Activated naive CD4-positive, alpha-beta T cell treated with anti-CD3 and anti-CD28 coated beads, Interleukin-2, amount 50 U/mL, for 24 hours (primary cell): ENCODE measurements at regions not wholly inside any gene's neighbourhood (a gene's known extent, or its start where the extent isn't known, plus 50 kb on each side); places are given as distances from the start of the nearest gene placed in this dataset.

Source experiments
- H3K27ac Mint-ChIP-seq: one replicate; pipeline ENCODE4 v1.8.0; 2021; ENCODE audit warnings: mild to moderate bottlenecking, mixed read lengths
- H3K27me3 Mint-ChIP-seq: one replicate; pipeline ENCODE4 v1.8.0; 2021; ENCODE audit warnings: mixed read lengths
- H3K36me3 Mint-ChIP-seq: one replicate; pipeline ENCODE4 v1.8.0; 2021; ENCODE audit warnings: mixed read lengths
- H3K4me1 Mint-ChIP-seq: one replicate; pipeline ENCODE4 v1.8.0; 2021; ENCODE audit warnings: mixed read lengths
- H3K4me3 Mint-ChIP-seq: one replicate; pipeline ENCODE4 v1.8.0; 2021; ENCODE audit warnings: mild to moderate bottlenecking, mixed read lengths
- H3K9me3 Mint-ChIP-seq: one replicate; pipeline ENCODE4 v1.8.0; 2021; ENCODE audit warnings: mixed read lengths

DNA sequence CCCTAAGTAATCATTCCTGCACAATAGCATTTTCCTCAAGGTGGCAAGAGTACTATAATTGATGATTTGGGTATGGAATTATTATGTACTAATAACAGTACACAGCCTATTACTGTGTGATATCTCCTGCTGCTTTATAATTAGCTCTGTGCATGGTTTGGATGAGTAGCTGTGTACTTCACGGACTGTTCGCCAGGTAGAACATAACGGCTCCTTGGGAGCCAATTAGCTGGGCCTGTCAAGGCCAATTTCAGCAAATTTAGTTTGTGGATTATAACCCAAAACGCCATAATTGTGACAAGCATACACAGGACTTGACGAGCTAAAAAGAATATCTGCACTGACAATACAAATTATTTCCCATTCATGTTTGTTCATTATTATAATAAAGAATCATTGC is 1584.2 kb downstream of the SLITRK1 start:
- no peaks in the 10 kb centered on the region for H3K27me3 Mint-ChIP-seq
- H3K9me3 Mint-ChIP-seq, result peaks cover 8% of the 10 kb centered on the region
- no peaks in the 10 kb centered on the region for H3K4me1 Mint-ChIP-seq
- H3K4me3 Mint-ChIP-seq, result no peak overlapping the region
- H3K36me3 Mint-ChIP-seq, result no peaks in the 10 kb centered on the region
- no peak overlapping the region for H3K27ac Mint-ChIP-seq

- peaks cover 8% of the 10 kb centered on the region for H3K9me3 Mint-ChIP-seq
- no peak overlapping the region for H3K4me3 Mint-ChIP-seq
- H3K27ac Mint-ChIP-seq, result no peak overlapping the region
- H3K4me1 Mint-ChIP-seq, result no peaks in the 10 kb centered on the region
- H3K36me3 Mint-ChIP-seq, result no peaks in the 10 kb centered on the region
- H3K27me3 Mint-ChIP-seq, result no peaks in the 10 kb centered on the region
Observed at GRCh38 chr13:82294226-82294625, 1588.0 kb downstream of the SLITRK1 start.

DNA sequence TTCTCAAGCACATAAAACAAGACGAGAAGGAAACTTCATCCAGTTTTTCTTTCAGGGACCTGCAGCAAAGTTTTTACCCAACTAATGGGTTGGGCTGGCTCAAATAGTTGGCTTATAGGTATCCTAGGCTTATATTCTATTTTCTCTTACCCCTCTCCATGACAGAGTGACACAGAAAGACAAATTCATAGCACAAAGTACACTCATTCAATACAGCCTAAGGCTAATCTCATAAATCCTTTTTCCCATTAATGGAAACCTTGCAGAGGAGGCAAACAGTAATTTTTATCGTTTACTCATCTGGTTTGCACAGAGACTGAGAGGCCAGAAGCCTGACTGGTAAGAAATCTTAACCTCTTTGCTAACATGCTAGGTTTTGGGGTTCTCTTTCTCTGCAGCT is 1589.9 kb downstream of the SLITRK1 start:
- Mint-ChIP-seq H3K4me3 (no peak overlapping the region), H3K9me3 (peaks cover 8% of the 10 kb centered on the region), H3K27ac (no peak overlapping the region), H3K4me1 (no peaks in the 10 kb centered on the region), H3K36me3 (no peaks in the 10 kb centered on the region), H3K27me3 (no peaks in the 10 kb centered on the region)

- H3K27me3 Mint-ChIP-seq, result no peaks in the 10 kb centered on the region
- no peaks in the 10 kb centered on the region for H3K4me1 Mint-ChIP-seq
- no peak overlapping the region for H3K27ac Mint-ChIP-seq
- no peak overlapping the region for H3K4me3 Mint-ChIP-seq
- no peaks in the 10 kb centered on the region for H3K36me3 Mint-ChIP-seq
- peaks cover 8% of the 10 kb centered on the region for H3K9me3 Mint-ChIP-seq
Observed at GRCh38 chr13:82291852-82292251, 1590.4 kb downstream of the SLITRK1 start.

GRCh38 chr13:82275644-82276043 is 1606.6 kb downstream of the SLITRK1 start:
- H3K27ac Mint-ChIP-seq, result no peak overlapping the region
- no peak overlapping the region for H3K4me3 Mint-ChIP-seq
- H3K27me3 Mint-ChIP-seq, result no peaks in the 10 kb centered on the region
- peaks cover 13% of the 10 kb centered on the region for H3K9me3 Mint-ChIP-seq
- no peaks in the 10 kb centered on the region for H3K4me1 Mint-ChIP-seq
- no peaks in the 10 kb centered on the region for H3K36me3 Mint-ChIP-seq

- Mint-ChIP-seq H3K4me1 (no peaks in the 10 kb centered on the region), H3K9me3 (no peaks in the 10 kb centered on the region), H3K27ac (no peak overlapping the region), H3K27me3 (no peaks in the 10 kb centered on the region), H3K4me3 (no peak overlapping the region), H3K36me3 (no peaks in the 10 kb centered on the region)
Observed at GRCh38 chr13:82259284-82259683, 1623.0 kb downstream of the SLITRK1 start.

- no peaks in the 10 kb centered on the region for H3K36me3 Mint-ChIP-seq
- H3K27ac Mint-ChIP-seq, result no peak overlapping the region
- no peaks in the 10 kb centered on the region for H3K9me3 Mint-ChIP-seq
- no peak overlapping the region for H3K4me3 Mint-ChIP-seq
- H3K4me1 Mint-ChIP-seq, result no peaks in the 10 kb centered on the region
- no peaks in the 10 kb centered on the region for H3K27me3 Mint-ChIP-seq
Observed at GRCh38 chr13:82257790-82258507, 1624.3 kb downstream of the SLITRK1 start.

DNA sequence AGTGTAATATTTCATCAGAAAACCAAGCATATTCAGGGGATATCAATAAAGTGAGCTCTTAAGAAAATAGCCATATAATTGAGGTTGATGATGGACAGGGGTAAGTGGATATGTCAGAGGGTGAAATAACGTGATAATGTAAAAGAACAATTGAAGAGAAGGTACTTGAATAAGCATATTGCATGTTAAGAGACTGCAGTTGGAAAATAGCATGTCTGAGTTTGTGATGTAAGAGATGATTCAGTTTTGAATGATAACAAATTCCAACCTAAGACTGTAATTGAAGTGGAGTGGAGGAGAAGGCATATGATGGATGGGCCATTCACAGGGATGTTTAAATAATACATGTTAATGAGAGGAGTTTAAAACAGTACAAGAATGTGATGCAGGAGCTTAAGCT is 1633.5 kb downstream of the SLITRK1 start:
- no peak overlapping the region for H3K4me3 Mint-ChIP-seq
- H3K27ac Mint-ChIP-seq, result no peak overlapping the region
- H3K27me3 Mint-ChIP-seq, result no peaks in the 10 kb centered on the region
- H3K9me3 Mint-ChIP-seq, result peaks cover 22% of the 10 kb centered on the region
- no peaks in the 10 kb centered on the region for H3K4me1 Mint-ChIP-seq
- no peaks in the 10 kb centered on the region for H3K36me3 Mint-ChIP-seq

- Mint-ChIP-seq H3K9me3 (peaks cover 10% of the 10 kb centered on the region), H3K27me3 (no peaks in the 10 kb centered on the region), H3K36me3 (no peaks in the 10 kb centered on the region), H3K4me3 (no peak overlapping the region), H3K27ac (no peak overlapping the region), H3K4me1 (no peaks in the 10 kb centered on the region)
Observed at GRCh38 chr13:82245860-82246259, 1636.4 kb downstream of the SLITRK1 start.

- H3K27me3 Mint-ChIP-seq, result no peaks in the 10 kb centered on the region
- no peaks in the 10 kb centered on the region for H3K36me3 Mint-ChIP-seq
- H3K9me3 Mint-ChIP-seq, result peaks cover 26% of the 10 kb centered on the region
- no peaks in the 10 kb centered on the region for H3K4me1 Mint-ChIP-seq
- H3K27ac Mint-ChIP-seq, result no peak overlapping the region
- no peak overlapping the region for H3K4me3 Mint-ChIP-seq
Observed at GRCh38 chr13:82224806-82225205, 1657.5 kb downstream of the SLITRK1 start.

GRCh38 chr13:82221621-82222020 is 1660.7 kb downstream of the SLITRK1 start:
- no peak overlapping the region for H3K27ac Mint-ChIP-seq
- H3K4me3 Mint-ChIP-seq, result no peak overlapping the region
- peaks cover 27% of the 10 kb centered on the region for H3K9me3 Mint-ChIP-seq
- H3K27me3 Mint-ChIP-seq, result no peaks in the 10 kb centered on the region
- no peaks in the 10 kb centered on the region for H3K4me1 Mint-ChIP-seq
- no peaks in the 10 kb centered on the region for H3K36me3 Mint-ChIP-seq

- Mint-ChIP-seq H3K9me3 (peaks cover 27% of the 10 kb centered on the region), H3K4me1 (no peaks in the 10 kb centered on the region), H3K4me3 (no peak overlapping the region), H3K27ac (no peak overlapping the region), H3K36me3 (no peaks in the 10 kb centered on the region), H3K27me3 (no peaks in the 10 kb centered on the region)
Observed at GRCh38 chr13:82220641-82221040, 1661.6 kb downstream of the SLITRK1 start.

DNA sequence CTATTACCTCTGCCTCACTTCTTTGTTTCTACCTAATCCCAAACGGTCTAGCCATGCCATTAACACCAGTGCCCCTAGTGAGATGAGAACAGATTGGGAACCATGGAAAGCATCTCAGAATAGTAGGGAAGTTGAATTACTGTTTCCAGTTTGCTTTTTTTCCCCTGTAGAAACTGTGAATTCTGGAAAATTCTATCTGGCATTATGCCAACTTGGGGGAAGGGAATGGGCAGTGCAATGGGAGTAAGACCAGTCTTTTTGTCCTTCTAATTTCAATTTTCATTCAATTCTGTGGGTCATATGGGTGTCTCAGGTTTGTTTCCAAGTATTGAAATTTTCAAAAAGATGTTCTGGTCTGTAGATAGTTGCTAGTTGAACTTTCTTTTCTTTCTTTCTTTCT is 1666.1 kb downstream of the SLITRK1 start:
- Mint-ChIP-seq H3K4me3 (no peak overlapping the region), H3K9me3 (peaks cover 11% of the 10 kb centered on the region), H3K4me1 (no peaks in the 10 kb centered on the region), H3K27ac (no peak overlapping the region), H3K36me3 (no peaks in the 10 kb centered on the region), H3K27me3 (no peaks in the 10 kb centered on the region)

GRCh38 chr13:82214341-82214740 is 1667.9 kb downstream of the SLITRK1 start:
- Mint-ChIP-seq H3K27me3 (no peaks in the 10 kb centered on the region), H3K27ac (no peak overlapping the region), H3K9me3 (peaks cover 16% of the 10 kb centered on the region), H3K36me3 (no peaks in the 10 kb centered on the region), H3K4me3 (no peak overlapping the region), H3K4me1 (no peaks in the 10 kb centered on the region)

DNA sequence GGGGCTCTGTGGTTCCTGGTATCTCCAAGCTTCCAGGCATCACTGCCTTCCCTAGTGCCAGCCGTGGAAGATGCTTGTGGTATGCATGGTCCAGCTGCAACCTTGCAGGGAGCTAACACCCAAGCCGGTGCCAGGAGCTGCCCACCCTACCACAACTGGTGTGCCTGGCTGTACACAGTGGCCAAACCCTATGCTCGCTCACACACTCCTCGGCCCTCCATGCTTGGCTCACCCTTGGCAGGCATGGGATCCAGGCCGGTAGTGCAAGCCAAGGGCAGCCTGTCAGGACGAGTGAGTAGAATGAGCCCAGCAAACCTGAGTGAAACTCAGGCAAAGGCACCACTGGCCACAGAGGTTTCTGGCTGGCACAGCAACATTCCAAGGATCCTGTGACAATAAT is 1676.0 kb downstream of the SLITRK1 start:
- Mint-ChIP-seq H3K4me3 (no peak overlapping the region), H3K4me1 (no peaks in the 10 kb centered on the region), H3K27ac (no peak overlapping the region), H3K9me3 (peaks cover 5% of the 10 kb centered on the region), H3K36me3 (no peaks in the 10 kb centered on the region), H3K27me3 (no peaks in the 10 kb centered on the region)

GRCh38 chr13:82202398-82202797 is 1679.9 kb downstream of the SLITRK1 start:
- Mint-ChIP-seq H3K9me3 (no peaks in the 10 kb centered on the region), H3K4me1 (no peaks in the 10 kb centered on the region), H3K27me3 (no peaks in the 10 kb centered on the region), H3K27ac (no peak overlapping the region), H3K4me3 (no peak overlapping the region), H3K36me3 (no peaks in the 10 kb centered on the region)

DNA sequence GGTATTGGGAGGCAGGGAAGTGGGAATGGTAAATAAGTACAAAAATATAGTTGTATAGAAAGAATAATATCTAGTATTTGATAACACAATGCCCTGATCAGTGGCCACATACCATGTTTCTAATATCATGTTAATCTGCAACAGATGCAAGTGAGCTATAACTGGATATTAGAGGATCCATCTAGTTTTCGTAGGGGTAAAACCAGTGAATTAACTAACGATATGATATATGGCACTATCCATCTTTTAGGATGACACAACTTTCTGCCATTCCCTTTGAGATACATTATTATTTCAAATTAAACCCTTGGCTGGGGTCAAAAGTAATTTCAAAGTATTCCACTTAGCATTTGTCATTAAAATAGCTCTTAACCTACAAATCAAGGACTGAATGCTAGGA is 1686.2 kb downstream of the SLITRK1 start:
- Mint-ChIP-seq H3K36me3 (no peaks in the 10 kb centered on the region), H3K9me3 (peaks cover 11% of the 10 kb centered on the region), H3K4me1 (no peaks in the 10 kb centered on the region), H3K27ac (no peak overlapping the region), H3K4me3 (no peak overlapping the region), H3K27me3 (no peaks in the 10 kb centered on the region)
